Neural cell (in vitro differentiated cells): ENCODE measurements at regions not wholly inside any gene's neighbourhood (a gene's known extent, or its start where the extent isn't known, plus 50 kb on each side); places are given as distances from the start of the nearest gene placed in this dataset.

Experiments
- EP300 ChIP-seq: fragments of 450-650 bp; conservative IDR thresholded peaks from 2 replicates; pipeline ENCODE4 v1.6.1; 2014; ENCODE audit warnings: antibody characterized with exemption, mild to moderate bottlenecking, moderate library complexity; ENCODE audit not compliant: poor library complexity, severe bottlenecking
- EZH2 ChIP-seq: fragments of 200-600, 300-800 bp; shearing (Covaris generic), sonication (generic); IDR thresholded peaks from 2 replicates; pipeline ENCODE4 v1.6.1; 2014; ENCODE audit warnings: antibody characterized with exemption, low read length, borderline replicate concordance, mild to moderate bottlenecking; ENCODE audit not compliant: insufficient read depth, poor library complexity, severe bottlenecking
- POLR2AphosphoS5 ChIP-seq: IDR thresholded peaks from 2 replicates; pipeline ENCODE4 v1.6.1; 2012

DNA sequence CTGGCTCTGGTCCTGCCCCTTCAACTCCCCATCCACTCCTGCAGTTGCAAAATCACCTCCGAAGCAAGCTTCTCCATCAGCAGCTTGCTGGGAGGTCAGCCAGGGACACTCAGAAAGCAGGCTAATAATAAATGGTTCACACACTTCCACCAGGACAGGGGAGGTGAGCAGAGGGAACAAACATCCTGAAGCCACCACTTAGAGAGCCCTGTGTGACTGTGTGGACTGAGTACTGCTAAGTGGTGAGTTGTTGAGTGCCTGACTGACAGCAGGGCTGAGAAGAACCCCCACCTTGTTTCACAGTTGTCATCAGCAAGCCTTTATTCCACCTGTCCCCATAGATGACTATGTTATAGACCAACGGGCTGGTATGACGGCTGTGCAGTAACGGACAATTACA lies 213.9 kb downstream of the CBLN1 start:
- no peak for TF ChIP-seq EZH2
- TF ChIP-seq POLR2AphosphoS5 = no peak
- no peak for TF ChIP-seq EP300
